ES-I3 (cell line): ENCODE measurements at regions not wholly inside any gene's neighbourhood (a gene's known extent, or its start where the extent isn't known, plus 50 kb on each side); places are given as distances from the start of the nearest gene placed in this dataset.
"Not testable (repeated sequence)": the region's sequence is repeated elsewhere in the genome, so short reads cannot be mapped to it uniquely, and the experiment has no call there.

Experiments
- H3K36me3 ChIP-seq: 2 replicates; pipeline ENCODE4 v1.6.1; 2013; ENCODE audit warnings: mild to moderate bottlenecking, low read length, control low read depth, moderate library complexity; ENCODE audit not compliant: insufficient read depth
- H3K4me1 ChIP-seq: 2 replicates; pipeline ENCODE4 v1.6.1; 2013; ENCODE audit warnings: mild to moderate bottlenecking, control low read depth, low read length; ENCODE audit not compliant: insufficient read depth
- H3K9ac ChIP-seq: 2 replicates; pipeline ENCODE4 v1.6.1; 2013; ENCODE audit warnings: low read depth, mild to moderate bottlenecking, low read length, moderate library complexity
- H3K9me3 ChIP-seq: 2 replicates; pipeline ENCODE4 v1.6.1; 2013; ENCODE audit warnings: mild to moderate bottlenecking, low read length, moderate library complexity; ENCODE audit not compliant: control insufficient read depth, insufficient read depth

GRCh38 chr2:56770490-56770889 lies 586.7 kb downstream of the CCDC85A start:
- no peaks in the 10 kb centered on the region for H3K9me3 ChIP-seq
- H3K9ac ChIP-seq, result no peak overlapping the region
- no peaks in the 10 kb centered on the region for H3K36me3 ChIP-seq
- no peaks in the 10 kb centered on the region for H3K4me1 ChIP-seq

- H3K9me3 ChIP-seq, result no peaks in the 10 kb centered on the region
- H3K36me3 ChIP-seq, result no peaks in the 10 kb centered on the region
- no peaks in the 10 kb centered on the region for H3K4me1 ChIP-seq
- no peak overlapping the region for H3K9ac ChIP-seq
These were observed 600.3 kb downstream of the CCDC85A start for GRCh38 chr2:56784046-56784445.

GRCh38 chr2:56801214-56801613 lies 617.4 kb downstream of the CCDC85A start:
- no peaks in the 10 kb centered on the region for H3K9me3 ChIP-seq

GRCh38 chr2:56801770-56802169 lies 618.0 kb downstream of the CCDC85A start:
- Histone ChIP-seq H3K9me3 (no peaks in the 10 kb centered on the region), H3K9ac (no peak overlapping the region), H3K36me3 (no peaks in the 10 kb centered on the region), H3K4me1 (no peaks in the 10 kb centered on the region)

More at GRCh38 chr2:56801214-56801613, 617.4 kb downstream of the CCDC85A start:
- Histone ChIP-seq H3K9ac (no peak overlapping the region), H3K36me3 (no peaks in the 10 kb centered on the region), H3K4me1 (no peaks in the 10 kb centered on the region)

GRCh38 chr2:56803596-56803995 lies 619.8 kb downstream of the CCDC85A start:
- no peaks in the 10 kb centered on the region for H3K4me1 ChIP-seq
- H3K9ac ChIP-seq, result no peak overlapping the region
- no peaks in the 10 kb centered on the region for H3K36me3 ChIP-seq
- H3K9me3 ChIP-seq, result no peaks in the 10 kb centered on the region

GRCh38 chr2:56806924-56807323 lies 623.1 kb downstream of the CCDC85A start:
- Histone ChIP-seq H3K9ac (no peak overlapping the region), H3K36me3 (no peaks in the 10 kb centered on the region), H3K4me1 (no peaks in the 10 kb centered on the region), H3K9me3 (no peaks in the 10 kb centered on the region)

- Histone ChIP-seq H3K9ac (no peak overlapping the region), H3K36me3 (no peaks in the 10 kb centered on the region), H3K9me3 (no peaks in the 10 kb centered on the region), H3K4me1 (no peaks in the 10 kb centered on the region)
These were observed 624.1 kb downstream of the CCDC85A start for GRCh38 chr2:56807861-56808260.

- H3K9me3 ChIP-seq, result no peaks in the 10 kb centered on the region
- no peak overlapping the region for H3K9ac ChIP-seq
- no peaks in the 10 kb centered on the region for H3K4me1 ChIP-seq
- H3K36me3 ChIP-seq, result no peaks in the 10 kb centered on the region
These were observed 627.6 kb downstream of the CCDC85A start for GRCh38 chr2:56811401-56811800.

- H3K4me1 ChIP-seq, result no peaks in the 10 kb centered on the region
- H3K9ac ChIP-seq, result no peak overlapping the region
- H3K36me3 ChIP-seq, result no peaks in the 10 kb centered on the region
- H3K9me3 ChIP-seq, result no peaks in the 10 kb centered on the region
These were observed 628.6 kb downstream of the CCDC85A start for GRCh38 chr2:56812432-56812831.

GRCh38 chr2:56813490-56813889 lies 629.7 kb downstream of the CCDC85A start:
- no peak overlapping the region for H3K9ac ChIP-seq

GRCh38 chr2:56816666-56817065 lies 632.9 kb downstream of the CCDC85A start:
- H3K9ac ChIP-seq, result no peak overlapping the region
- no peaks in the 10 kb centered on the region for H3K36me3 ChIP-seq
- H3K9me3 ChIP-seq, result no peaks in the 10 kb centered on the region
- H3K4me1 ChIP-seq, result no peaks in the 10 kb centered on the region

More at GRCh38 chr2:56813490-56813889, 629.7 kb downstream of the CCDC85A start:
- Histone ChIP-seq H3K36me3 (no peaks in the 10 kb centered on the region), H3K9me3 (no peaks in the 10 kb centered on the region), H3K4me1 (no peaks in the 10 kb centered on the region)

GRCh38 chr2:56831780-56832179 lies 648.0 kb downstream of the CCDC85A start:
- no peaks in the 10 kb centered on the region for H3K36me3 ChIP-seq

GRCh38 chr2:56834686-56835085 lies 650.9 kb downstream of the CCDC85A start:
- H3K4me1 ChIP-seq, result no peaks in the 10 kb centered on the region
- H3K36me3 ChIP-seq, result no peaks in the 10 kb centered on the region
- 0 out of 2 replicates have a peak, but pooled peaks cover 4% of the 10 kb centered on the region for H3K9me3 ChIP-seq
- H3K9ac ChIP-seq, result no peak overlapping the region

More at GRCh38 chr2:56831780-56832179, 648.0 kb downstream of the CCDC85A start:
- H3K9ac ChIP-seq, result no peak overlapping the region
- H3K9me3 ChIP-seq, result 0 out of 2 replicates have a peak, but pooled peaks cover 4% of the 10 kb centered on the region
- H3K4me1 ChIP-seq, result no peaks in the 10 kb centered on the region

- not testable (repeated sequence) for H3K9me3 ChIP-seq, H3K36me3 ChIP-seq, H3K9ac ChIP-seq, H3K4me1 ChIP-seq
These were observed 656.2 kb downstream of the CCDC85A start for GRCh38 chr2:56840009-56840408.

- Histone ChIP-seq H3K9me3 (no peaks in the 10 kb centered on the region), H3K36me3 (no peaks in the 10 kb centered on the region), H3K9ac (no peak overlapping the region), H3K4me1 (no peaks in the 10 kb centered on the region)
These were observed 677.2 kb downstream of the CCDC85A start for GRCh38 chr2:56860991-56861390.

GRCh38 chr2:56871644-56872043 lies 687.9 kb downstream of the CCDC85A start:
- H3K9ac ChIP-seq, result no peak overlapping the region
- no peaks in the 10 kb centered on the region for H3K9me3 ChIP-seq
- H3K4me1 ChIP-seq, result no peaks in the 10 kb centered on the region
- no peaks in the 10 kb centered on the region for H3K36me3 ChIP-seq
